Activated CD8-positive, alpha-beta T cell treated with anti-CD3 and anti-CD28 coated beads for 36 hours (primary cell): ENCODE measurements at regions not wholly inside any gene's neighbourhood (a gene's known extent, or its start where the extent isn't known, plus 50 kb on each side); places are given as distances from the start of the nearest gene placed in this dataset.

Source experiments
- ATAC-seq: fragments of 200-7000 bp; cut with Tn5 transposase; one replicate; pipeline ENCODE4 v1.10.0; 2021; ENCODE audit warnings: mild to moderate bottlenecking, moderate library complexity
- CTCF ChIA-PET: fragments of 350-600 bp; sonication (Branson Sonifier 250); formaldehyde crosslinking; loops from one replicate; lab custom pipeline; 2021; ENCODE audit warnings: antibody characterized with exemption; lab: Charles Lee
- POLR2A ChIA-PET: fragments of 350-600 bp; sonication (Branson Sonifier 250); formaldehyde crosslinking; loops from one replicate; lab custom pipeline; 2021; ENCODE audit warnings: antibody characterized with exemption; lab: Charles Lee
- DNase-seq: peaks from one replicate; pipeline ENCODE4 v3.0.0-alpha.2; 2020
- H3K27ac Mint-ChIP-seq: one replicate; pipeline ENCODE4 v1.8.0; 2021; ENCODE audit warnings: mild to moderate bottlenecking, mixed read lengths
- H3K27me3 Mint-ChIP-seq: one replicate; pipeline ENCODE4 v1.8.0; 2021; ENCODE audit warnings: mixed read lengths
- H3K36me3 Mint-ChIP-seq: one replicate; pipeline ENCODE4 v1.8.0; 2021; ENCODE audit warnings: low read depth, mixed read lengths
- H3K4me1 Mint-ChIP-seq: one replicate; pipeline ENCODE4 v1.8.0; 2021; ENCODE audit warnings: low read depth, mixed read lengths
- H3K4me3 Mint-ChIP-seq: one replicate; pipeline ENCODE4 v1.8.0; 2021; ENCODE audit warnings: mild to moderate bottlenecking, moderate library complexity, mixed read lengths
- H3K9me3 Mint-ChIP-seq: one replicate; pipeline ENCODE4 v1.8.0; 2021; ENCODE audit warnings: mixed read lengths
- intact Hi-C: fragments of 100-400 bp; cut with micrococcal nuclease; formaldehyde crosslinking; loops from one replicate; pipeline ENCODE4 v1.10.0; 2022
- TF ChIP-seq, protein P1 (sequence below): fragments of 200-600 bp; IDR thresholded peaks from one replicate; pipeline ENCODE4 v1.8.0; 2022; ENCODE audit warnings: antibody characterized with exemption, mild to moderate bottlenecking

DNA sequence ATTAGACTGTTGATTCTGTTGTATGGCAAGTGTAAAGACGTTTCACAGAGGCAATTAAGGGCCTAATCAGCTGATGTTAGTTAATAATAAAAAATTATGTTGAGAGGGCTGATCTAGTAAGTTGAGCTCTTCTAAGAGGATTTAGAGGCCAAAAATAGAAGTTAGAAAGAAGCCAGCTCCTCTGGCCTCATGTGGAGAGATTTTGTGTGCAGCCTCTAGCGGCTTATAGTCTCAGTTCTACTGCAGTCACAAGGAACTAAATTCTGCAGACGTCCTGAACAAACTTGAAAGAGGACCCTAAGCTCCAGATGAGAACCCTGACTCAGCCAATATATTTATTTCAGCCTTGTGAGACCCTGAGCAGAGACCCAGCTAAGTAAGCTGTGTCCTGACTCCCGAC lies 498.6 kb downstream of the BTBD3 start:
- TF ChIP-seq, protein P1, sequence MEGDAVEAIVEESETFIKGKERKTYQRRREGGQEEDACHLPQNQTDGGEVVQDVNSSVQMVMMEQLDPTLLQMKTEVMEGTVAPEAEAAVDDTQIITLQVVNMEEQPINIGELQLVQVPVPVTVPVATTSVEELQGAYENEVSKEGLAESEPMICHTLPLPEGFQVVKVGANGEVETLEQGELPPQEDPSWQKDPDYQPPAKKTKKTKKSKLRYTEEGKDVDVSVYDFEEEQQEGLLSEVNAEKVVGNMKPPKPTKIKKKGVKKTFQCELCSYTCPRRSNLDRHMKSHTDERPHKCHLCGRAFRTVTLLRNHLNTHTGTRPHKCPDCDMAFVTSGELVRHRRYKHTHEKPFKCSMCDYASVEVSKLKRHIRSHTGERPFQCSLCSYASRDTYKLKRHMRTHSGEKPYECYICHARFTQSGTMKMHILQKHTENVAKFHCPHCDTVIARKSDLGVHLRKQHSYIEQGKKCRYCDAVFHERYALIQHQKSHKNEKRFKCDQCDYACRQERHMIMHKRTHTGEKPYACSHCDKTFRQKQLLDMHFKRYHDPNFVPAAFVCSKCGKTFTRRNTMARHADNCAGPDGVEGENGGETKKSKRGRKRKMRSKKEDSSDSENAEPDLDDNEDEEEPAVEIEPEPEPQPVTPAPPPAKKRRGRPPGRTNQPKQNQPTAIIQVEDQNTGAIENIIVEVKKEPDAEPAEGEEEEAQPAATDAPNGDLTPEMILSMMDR, result no peak
- Mint-ChIP-seq H3K9me3 (peaks cover 12% of the 10 kb centered on the region), H3K27me3 (no peaks in the 10 kb centered on the region), H3K27ac (no peak overlapping the region), H3K36me3 (no peaks in the 10 kb centered on the region), H3K4me1 (no peaks in the 10 kb centered on the region), H3K4me3 (no peak overlapping the region)
- intact Hi-C loops, result no loop called here
- POLR2A ChIA-PET, result no interaction called here
- no peak for ATAC-seq
- no peak for DNase-seq
- CTCF ChIA-PET, result no interaction called here

DNA sequence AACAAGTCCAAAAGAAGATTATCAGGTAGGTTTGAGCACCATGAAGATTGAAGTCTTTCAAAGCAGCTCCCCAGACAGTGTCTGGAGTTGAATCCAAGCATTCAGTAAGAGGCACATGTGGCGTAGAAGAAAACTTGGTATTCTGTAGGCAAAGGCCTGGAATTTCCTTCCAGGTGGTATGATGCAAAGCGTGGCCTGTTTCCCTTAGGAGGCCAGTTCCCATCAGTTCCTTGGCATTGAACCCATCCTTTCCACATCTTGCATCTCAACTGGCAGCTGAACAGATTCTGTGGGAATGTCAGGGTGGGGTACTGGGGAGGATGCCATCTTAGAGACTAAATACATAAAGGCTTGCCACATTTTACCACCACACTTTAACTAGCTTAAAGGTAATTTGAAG lies 516.0 kb downstream of the BTBD3 start:
- no peak for DNase-seq
- Mint-ChIP-seq H3K36me3 (no peaks in the 10 kb centered on the region), H3K27me3 (no peaks in the 10 kb centered on the region), H3K27ac (no peak overlapping the region), H3K9me3 (peaks cover 11% of the 10 kb centered on the region), H3K4me3 (no peak overlapping the region), H3K4me1 (no peaks in the 10 kb centered on the region)
- intact Hi-C loops, result no loop called here
- TF ChIP-seq, protein P1, result no peak
- CTCF ChIA-PET, result no interaction called here
- POLR2A ChIA-PET, result no interaction called here
- no peak for ATAC-seq

DNA sequence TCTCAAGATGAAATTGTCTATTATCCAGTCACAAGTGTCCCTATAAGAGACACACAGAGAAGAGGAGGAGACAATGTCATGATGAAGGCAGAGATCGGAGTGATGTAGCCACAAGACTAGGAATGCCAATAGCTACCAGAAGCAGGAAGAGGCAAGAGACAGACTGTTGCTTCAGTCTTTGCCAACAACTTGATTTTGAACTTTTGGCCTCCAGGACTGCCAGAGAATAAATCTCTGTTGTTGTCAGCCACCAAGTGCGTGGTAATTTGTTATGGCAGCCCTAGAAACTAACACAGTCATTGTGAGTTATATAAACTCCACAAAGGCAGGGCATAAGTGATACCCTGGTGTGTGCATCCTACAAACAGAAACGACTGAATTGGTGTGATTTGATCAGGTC lies 517.0 kb downstream of the BTBD3 start:
- DNase-seq (no peak), ATAC-seq (no peak)
- CTCF ChIA-PET, result no interaction called here
- H3K27me3 Mint-ChIP-seq, result no peaks in the 10 kb centered on the region
- intact Hi-C loops, result no loop called here
- H3K4me1 Mint-ChIP-seq, result no peaks in the 10 kb centered on the region
- H3K4me3 Mint-ChIP-seq, result no peak overlapping the region
- no peaks in the 10 kb centered on the region for H3K36me3 Mint-ChIP-seq
- peaks cover 11% of the 10 kb centered on the region for H3K9me3 Mint-ChIP-seq
- TF ChIP-seq, protein P1, result no peak
- no peak overlapping the region for H3K27ac Mint-ChIP-seq
- POLR2A ChIA-PET, result no interaction called here

DNA sequence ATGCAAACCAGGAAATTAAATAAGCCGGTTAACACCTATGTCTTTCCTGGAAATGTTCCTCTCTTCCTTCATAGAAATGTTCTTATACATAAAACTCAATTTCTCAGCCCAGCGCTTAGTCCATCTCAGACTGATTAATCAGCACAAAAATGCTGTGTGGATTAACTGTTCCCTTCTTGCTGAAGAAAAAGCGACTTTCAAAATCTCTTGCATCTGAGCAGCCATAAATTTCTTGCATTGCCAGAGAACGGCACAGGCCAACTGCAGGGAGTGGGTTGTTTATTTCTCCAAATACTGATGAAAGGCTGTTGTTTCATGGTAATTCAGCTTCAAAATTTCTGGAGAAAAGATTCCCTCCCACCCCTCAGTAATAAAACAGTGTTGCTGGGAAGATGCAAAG lies 517.6 kb downstream of the BTBD3 start:
- Mint-ChIP-seq H3K27ac (no peak overlapping the region), H3K9me3 (peaks cover 7% of the 10 kb centered on the region), H3K27me3 (no peaks in the 10 kb centered on the region), H3K4me3 (no peak overlapping the region), H3K4me1 (no peaks in the 10 kb centered on the region), H3K36me3 (no peaks in the 10 kb centered on the region)
- intact Hi-C loops, result no loop called here
- ATAC-seq (no peak), DNase-seq (no peak)
- ChIA-PET POLR2A (no interaction called here), CTCF (no interaction called here)
- TF ChIP-seq, protein P1, result no peak

DNA sequence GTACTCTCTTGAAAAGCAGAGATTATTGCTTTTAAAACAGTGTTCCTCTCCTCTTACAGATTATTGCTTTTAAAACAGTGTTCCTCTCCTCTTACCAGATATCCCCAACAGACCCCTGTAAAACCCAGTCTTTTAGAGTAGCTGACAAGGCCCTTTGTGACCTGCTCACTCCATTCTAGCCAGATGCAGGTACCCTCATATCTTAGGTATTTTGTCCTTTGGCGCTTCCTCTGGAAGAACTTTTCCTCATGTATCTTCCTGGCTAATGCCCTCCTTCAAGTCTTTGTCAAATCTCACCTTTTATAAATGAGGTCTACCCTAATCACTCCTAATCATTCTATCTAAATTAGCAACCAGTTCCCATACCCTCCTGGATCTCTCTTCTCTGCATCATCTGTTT lies 536.0 kb downstream of the BTBD3 start:
- H3K27me3 Mint-ChIP-seq, result no peaks in the 10 kb centered on the region
- no peak overlapping the region for H3K27ac Mint-ChIP-seq
- CTCF ChIA-PET, result no interaction called here
- ATAC-seq (no peak), DNase-seq (no peak)
- no peaks in the 10 kb centered on the region for H3K4me1 Mint-ChIP-seq
- intact Hi-C loops, result no loop called here
- POLR2A ChIA-PET, result no interaction called here
- peaks cover 10% of the 10 kb centered on the region for H3K9me3 Mint-ChIP-seq
- no peaks in the 10 kb centered on the region for H3K36me3 Mint-ChIP-seq
- H3K4me3 Mint-ChIP-seq, result no peak overlapping the region
- TF ChIP-seq, protein P1, result no peak
